ENCODE measurements at regions not wholly inside any gene's neighbourhood (a gene's known extent, or its start where the extent isn't known, plus 50 kb on each side); places are given as distances from the start of the nearest gene placed in this dataset.
A peak's percentile ranks its signal among the peaks of the same experiment; 100 is the strongest.

GRCh38 chr4:32826169-32826568, 2106.0 kb downstream of the PCDH7 start:
- 24 to 100% (median 80%) methylated on average over 2 to 3 of the region's 3 CpGs; no CpG with 5 or more reads in 1 of the 10 experiments for WGBS, 10 experiments
- no peak for ATAC-seq (replicated peaks in 6 of 8)
- in situ Hi-C loops (cut with MboI; ENCODE audit: low pct_unique_long_range_greater_than_20kb in 2 of 9, low sequenced_read_pairs in 9 of 9, unreplicated experiment in 9 of 9) = no loop called here
- Histone ChIP-seq H3K4me1 (replicated peaks in 1 of 2) (no peaks in the 10 kb centered on the region), H3K4me3 (no peak overlapping the region), H3K27ac (no peak overlapping the region)

GRCh38 chr4:32830160-32830559, 2110.0 kb downstream of the PCDH7 start:
- in situ Hi-C loops (cut with MboI; ENCODE audit: low pct_unique_long_range_greater_than_20kb in 2 of 9, low sequenced_read_pairs in 9 of 9, unreplicated experiment in 9 of 9) = no loop called here
- ATAC-seq (replicated peaks in 6 of 8) = no peak
- Histone ChIP-seq H3K27ac (no peak overlapping the region), H3K4me1 (replicated peaks in 1 of 2) (no peaks in the 10 kb centered on the region), H3K4me3 (no peak overlapping the region)
- 29 to 100% (median 100%) methylated on average over 1 of the region's 1 CpG; no CpG with 5 or more reads in 1 of the 10 experiments for WGBS, 10 experiments

GRCh38 chr4:32831104-32831503, 2110.9 kb downstream of the PCDH7 start:
- Histone ChIP-seq H3K27ac (no peak overlapping the region), H3K4me3 (no peak overlapping the region), H3K4me1 (replicated peaks in 1 of 2) (no peaks in the 10 kb centered on the region)
- in situ Hi-C loops (cut with MboI; ENCODE audit: low pct_unique_long_range_greater_than_20kb in 2 of 9, low sequenced_read_pairs in 9 of 9, unreplicated experiment in 9 of 9) = no loop called here
- no peak for ATAC-seq (replicated peaks in 6 of 8)

GRCh38 chr4:32840461-32841189, 2120.5 kb downstream of the PCDH7 start:
- H3K4me1 ChIP-seq (replicated peaks in 1 of 2) = no peaks in the 10 kb centered on the region
- ATAC-seq (replicated peaks in 6 of 8) = no peak
- no peak overlapping the region for H3K4me3 ChIP-seq
- WGBS, 10 experiments = 27 to 100% (median 71%) methylated on average over 1 to 4 of the region's 4 CpGs; no CpG with 5 or more reads in 1 of the 10 experiments
- H3K27ac ChIP-seq = no peak overlapping the region
- in situ Hi-C loops (cut with MboI; ENCODE audit: low pct_unique_long_range_greater_than_20kb in 2 of 9, low sequenced_read_pairs in 9 of 9, unreplicated experiment in 9 of 9) = no loop called here

GRCh38 chr4:32841217-32841616, 2121.0 kb downstream of the PCDH7 start:
- no peaks in the 10 kb centered on the region for H3K4me1 ChIP-seq (replicated peaks in 1 of 2)

GRCh38 chr4:32847461-32847860, 2127.3 kb downstream of the PCDH7 start:
- Histone ChIP-seq H3K4me3 (no peak overlapping the region), H3K4me1 (replicated peaks in 1 of 2) (no peaks in the 10 kb centered on the region), H3K27ac (no peak overlapping the region)
- peak in 1 of 8 experiments; percentile 29 for ATAC-seq (replicated peaks in 6 of 8)
- 8 to 92% (median 57%) methylated on average over 1 to 3 of the region's 3 CpGs; no CpG with 5 or more reads in 1 of the 10 experiments for WGBS, 10 experiments
- in situ Hi-C loops (cut with MboI; ENCODE audit: low pct_unique_long_range_greater_than_20kb in 2 of 9, low sequenced_read_pairs in 9 of 9, unreplicated experiment in 9 of 9) = no loop called here

More at GRCh38 chr4:32841217-32841616, 2121.0 kb downstream of the PCDH7 start:
- in situ Hi-C loops (cut with MboI; ENCODE audit: low pct_unique_long_range_greater_than_20kb in 2 of 9, low sequenced_read_pairs in 9 of 9, unreplicated experiment in 9 of 9) = no loop called here
- whole genome bisulfite sequencing, 10 experiments = 0 to 71% (median 22%) methylated on average over 1 of the region's 1 CpG; no CpG with 5 or more reads in 3 of the 10 experiments
- Histone ChIP-seq H3K4me3 (no peak overlapping the region), H3K27ac (no peak overlapping the region)
- ATAC-seq (replicated peaks in 6 of 8) = no peak

- ATAC-seq (replicated peaks in 6 of 8) = no peak
- no peaks in the 10 kb centered on the region for H3K4me1 ChIP-seq (replicated peaks in 1 of 2)
- no peak overlapping the region for H3K4me3 ChIP-seq
- in situ Hi-C loops (cut with MboI; ENCODE audit: low pct_unique_long_range_greater_than_20kb in 2 of 9, low sequenced_read_pairs in 9 of 9, unreplicated experiment in 9 of 9) = no loop called here
- H3K27ac ChIP-seq = no peak overlapping the region
- 0 to 100% (median 80%) methylated on average over 1 to 2 of the region's 2 CpGs; no CpG with 5 or more reads in 1 of the 10 experiments for WGBS, 10 experiments
Observed at GRCh38 chr4:32855622-32856021, 2135.5 kb downstream of the PCDH7 start.

- Histone ChIP-seq H3K27ac (no peak overlapping the region), H3K4me3 (no peak overlapping the region), H3K4me1 (replicated peaks in 1 of 2) (no peaks in the 10 kb centered on the region)
- no peak for ATAC-seq (replicated peaks in 6 of 8)
- in situ Hi-C loops (cut with MboI; ENCODE audit: low pct_unique_long_range_greater_than_20kb in 2 of 9, low sequenced_read_pairs in 9 of 9, unreplicated experiment in 9 of 9) = no loop called here
- 0 to 100% (median 95%) methylated on average over 1 of the region's 1 CpG; no CpG with 5 or more reads in 2 of the 10 experiments for WGBS, 10 experiments
Observed at GRCh38 chr4:32858361-32858760, 2138.2 kb downstream of the PCDH7 start.

GRCh38 chr4:32858971-32859370, 2138.8 kb downstream of the PCDH7 start:
- Histone ChIP-seq H3K4me3 (no peak overlapping the region), H3K4me1 (replicated peaks in 1 of 2) (no peaks in the 10 kb centered on the region), H3K27ac (no peak overlapping the region)
- WGBS, 10 experiments = 13 to 100% (median 84%) methylated on average over 1 to 2 of the region's 2 CpGs; no CpG with 5 or more reads in 2 of the 10 experiments
- peak in 3 of 8 experiments; percentile 34 to 94 (median 91) for ATAC-seq (replicated peaks in 6 of 8)
- in situ Hi-C loops (cut with MboI; ENCODE audit: low pct_unique_long_range_greater_than_20kb in 2 of 9, low sequenced_read_pairs in 9 of 9, unreplicated experiment in 9 of 9) = no loop called here

GRCh38 chr4:32864713-32865351, 2144.7 kb downstream of the PCDH7 start:
- no peak overlapping the region for H3K4me3 ChIP-seq
- H3K4me1 ChIP-seq (replicated peaks in 1 of 2) = no peaks in the 10 kb centered on the region
- 0 to 100% (median 83%) methylated on average over 1 to 3 of the region's 3 CpGs; no CpG with 5 or more reads in 1 of the 10 experiments for WGBS, 10 experiments
- ATAC-seq (replicated peaks in 6 of 8) = peak in 2 of 8 experiments; percentile 16 to 18
- in situ Hi-C loops (cut with MboI; ENCODE audit: low pct_unique_long_range_greater_than_20kb in 2 of 9, low sequenced_read_pairs in 9 of 9, unreplicated experiment in 9 of 9) = no loop called here
- H3K27ac ChIP-seq = no peak overlapping the region

- Histone ChIP-seq H3K4me3 (no peak overlapping the region), H3K27ac (no peak overlapping the region), H3K4me1 (replicated peaks in 1 of 2) (peaks cover 0 to 11% of the 10 kb centered on the region in 2 donors)
- WGBS, 10 experiments = 17 to 96% (median 79%) methylated on average over 1 to 5 of the region's 5 CpGs
- in situ Hi-C loops (cut with MboI; ENCODE audit: low pct_unique_long_range_greater_than_20kb in 2 of 9, low sequenced_read_pairs in 9 of 9, unreplicated experiment in 9 of 9) = no loop called here
- no peak for ATAC-seq (replicated peaks in 6 of 8)
Observed at GRCh38 chr4:32876546-32876945, 2156.4 kb downstream of the PCDH7 start.

- H3K4me1 ChIP-seq (replicated peaks in 1 of 2) = peaks cover 0 to 11% of the 10 kb centered on the region in 2 donors
- in situ Hi-C loops (cut with MboI; ENCODE audit: low pct_unique_long_range_greater_than_20kb in 2 of 9, low sequenced_read_pairs in 9 of 9, unreplicated experiment in 9 of 9) = no loop called here
- H3K27ac ChIP-seq = no peak overlapping the region
- ATAC-seq (replicated peaks in 6 of 8) = peak in 5 of 8 experiments; percentile 52 to 99 (median 74)
- H3K4me3 ChIP-seq = no peak overlapping the region
- WGBS, 10 experiments = 17 to 71% (median 63%) methylated on average over 1 of the region's 1 CpG; no CpG with 5 or more reads in 1 of the 10 experiments
Observed at GRCh38 chr4:32879913-32880312, 2159.7 kb downstream of the PCDH7 start.

- no peak overlapping the region for H3K4me3 ChIP-seq
- no peak for ATAC-seq (replicated peaks in 6 of 8)
- H3K4me1 ChIP-seq (replicated peaks in 1 of 2) = peaks cover 0 to 11% of the 10 kb centered on the region in 2 donors
- WGBS, 10 experiments = 0 to 92% (median 50%) methylated on average over 1 to 2 of the region's 2 CpGs
- no peak overlapping the region for H3K27ac ChIP-seq
- in situ Hi-C loops (cut with MboI; ENCODE audit: low pct_unique_long_range_greater_than_20kb in 2 of 9, low sequenced_read_pairs in 9 of 9, unreplicated experiment in 9 of 9) = no loop called here
Observed at GRCh38 chr4:32884198-32884597, 2164.0 kb downstream of the PCDH7 start.
